Pancreas (tissue), 10 donors: ENCODE measurements at regions not wholly inside any gene's neighbourhood (a gene's known extent, or its start where the extent isn't known, plus 50 kb on each side); places are given as distances from the start of the nearest gene placed in this dataset.

ENCODE experiments used
- ATAC-seq, 4 donors: fragments of 200-7000 bp; cut with Tn5 transposase; one replicate each; pipeline versions ENCODE4 v1.8.0 to v1.9.1; 2020; ENCODE audit warnings: mild to moderate bottlenecking in 4 of 4, moderate library complexity in 4 of 4
- DNase-seq, 6 donors: peaks; one replicate each; pipeline ENCODE4 v3.0.0-alpha.2; 2020
- FAIRE-seq: peaks from 2 replicates; lab custom pipeline; 2012; peaks lifted over from hg19 to GRCh38; lab: Jason Lieb, UNC
- H3K27ac ChIP-seq, 4 donors: fragments of 200-600 bp; sonication (generic); 1 replicate in 3 of 4; 2 replicates in 1 of 4; pipeline versions ENCODE4 v1.5.0 to v1.8.0; 2020
- H3K27me3 ChIP-seq, 4 donors: fragments of 200-600 bp; one replicate each; pipeline ENCODE4 v1.8.0; 2021
- H3K36me3 ChIP-seq, 3 donors: fragments of 200-600 bp; sonication (generic) in 1 of 3; one replicate each; pipeline versions ENCODE4 v1.5.0 to v1.8.0; 2020 to 2021
- H3K4me1 ChIP-seq, 3 donors: fragments of 200-600 bp; one replicate each; pipeline ENCODE4 v1.8.0; 2021
- H3K4me3 ChIP-seq, 4 donors: fragments of 200-600 bp; sonication (generic) in 2 of 4; one replicate each; pipeline versions ENCODE4 v1.5.0 to v1.8.0; 2020 to 2021
- H3K9me3 ChIP-seq, 4 donors: fragments of 200-600 bp; one replicate each; pipeline ENCODE4 v1.8.0; 2021
- WGBS, 2 donors: extraction: QIAGEN DNeasy Blood & Tissue Kit; methylation state at CpG; one replicate each; pipeline ENCODE4 v1.1.7; 2013; 5-methylcytosine and 5-hydroxymethylcytosine counted together
- intact Hi-C, 3 donors: fragments of 100-400 bp; cut with DNase I; formaldehyde crosslinking; loops; one replicate each; pipeline versions ENCODE4 v1.11.1 to v1.14.2; 2022
- TF ChIP-seq, protein P1 (sequence below), 4 donors: fragments of 200-600 bp; sonication (generic) in 3 of 4; IDR thresholded peaks; one replicate each; pipeline versions ENCODE4 v1.5.0 to v1.8.0; 2021; ENCODE audit warnings: antibody characterized with exemption in 4 of 4
- donor health status: healthy with polysubstance abuse.
- donor health status: DM: no; HTN: no; CAD: no; lungs with moderate emphysema.
- donor health status: DM: no; HTN: no; CAD: no.
- donor health status: control.
- donor health status: control.
- donor health status: Bipolar disorder and iron deficiency.
- donor health status: DM: yes; HTN: yes; CAD: no.
- donor health status: DM: no; HTN: no; CAD: no.
- donor health status: DM: no; HTN: no; CAD: no.
- donor health status: DM: yes; HTN: yes; CAD: no.

DNA sequence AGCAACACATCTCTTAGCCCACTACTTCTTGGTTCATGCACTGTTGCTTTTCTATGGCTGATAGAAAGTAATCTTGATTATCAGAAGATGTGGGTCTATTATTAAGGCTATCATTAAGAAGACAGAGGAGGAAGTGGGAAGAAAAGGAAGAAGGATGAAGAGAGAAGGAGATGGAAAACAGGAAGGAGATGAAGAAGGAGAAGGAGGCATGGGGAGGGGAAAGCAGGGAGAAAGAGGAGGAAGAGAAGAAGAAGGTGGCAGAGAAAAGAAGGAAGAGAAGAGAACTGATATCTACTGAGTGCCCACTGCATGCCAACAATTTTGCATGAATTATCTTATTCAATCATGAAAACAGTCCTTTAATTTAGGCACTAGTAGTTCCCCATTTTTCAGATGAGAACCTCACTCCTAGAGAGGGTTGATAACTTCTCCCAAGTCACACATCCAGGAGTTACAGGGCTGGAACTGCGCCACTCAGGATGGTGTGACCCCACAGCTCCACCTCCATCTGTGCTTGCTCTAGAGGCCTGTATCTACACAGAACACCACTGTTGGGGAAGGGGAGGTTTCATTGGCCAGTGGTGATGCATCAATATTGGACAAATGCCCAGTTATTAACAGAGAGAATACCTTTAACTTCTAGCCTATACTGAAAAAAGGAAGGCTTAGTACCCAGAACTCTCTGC, 147.4 kb downstream of the CXCL12 start:
- no peaks in the 10 kb centered on the region for H3K9me3 ChIP-seq
- no peak overlapping the region for H3K4me3 ChIP-seq
- TF ChIP-seq, protein P1, sequence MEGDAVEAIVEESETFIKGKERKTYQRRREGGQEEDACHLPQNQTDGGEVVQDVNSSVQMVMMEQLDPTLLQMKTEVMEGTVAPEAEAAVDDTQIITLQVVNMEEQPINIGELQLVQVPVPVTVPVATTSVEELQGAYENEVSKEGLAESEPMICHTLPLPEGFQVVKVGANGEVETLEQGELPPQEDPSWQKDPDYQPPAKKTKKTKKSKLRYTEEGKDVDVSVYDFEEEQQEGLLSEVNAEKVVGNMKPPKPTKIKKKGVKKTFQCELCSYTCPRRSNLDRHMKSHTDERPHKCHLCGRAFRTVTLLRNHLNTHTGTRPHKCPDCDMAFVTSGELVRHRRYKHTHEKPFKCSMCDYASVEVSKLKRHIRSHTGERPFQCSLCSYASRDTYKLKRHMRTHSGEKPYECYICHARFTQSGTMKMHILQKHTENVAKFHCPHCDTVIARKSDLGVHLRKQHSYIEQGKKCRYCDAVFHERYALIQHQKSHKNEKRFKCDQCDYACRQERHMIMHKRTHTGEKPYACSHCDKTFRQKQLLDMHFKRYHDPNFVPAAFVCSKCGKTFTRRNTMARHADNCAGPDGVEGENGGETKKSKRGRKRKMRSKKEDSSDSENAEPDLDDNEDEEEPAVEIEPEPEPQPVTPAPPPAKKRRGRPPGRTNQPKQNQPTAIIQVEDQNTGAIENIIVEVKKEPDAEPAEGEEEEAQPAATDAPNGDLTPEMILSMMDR (IDR thresholded peaks at IDR 0.05), result no peak
- intact Hi-C loops, result no loop called here
- H3K4me1 ChIP-seq, result peaks cover 0 to 15% (median 5%) of the 10 kb centered on the region in 3 donors
- H3K27me3 ChIP-seq, result no peaks in the 10 kb centered on the region
- no peaks in the 10 kb centered on the region for H3K36me3 ChIP-seq
- 95 to 96% methylated on average over 1 of the region's 1 CpG for WGBS, 2 donors
- peak overlapping the region in 3 of 4 donors; percentile 1 to 15 (median 13) for H3K27ac ChIP-seq
- DNase-seq (no peak), FAIRE-seq (no peak), ATAC-seq (no peak)

DNA sequence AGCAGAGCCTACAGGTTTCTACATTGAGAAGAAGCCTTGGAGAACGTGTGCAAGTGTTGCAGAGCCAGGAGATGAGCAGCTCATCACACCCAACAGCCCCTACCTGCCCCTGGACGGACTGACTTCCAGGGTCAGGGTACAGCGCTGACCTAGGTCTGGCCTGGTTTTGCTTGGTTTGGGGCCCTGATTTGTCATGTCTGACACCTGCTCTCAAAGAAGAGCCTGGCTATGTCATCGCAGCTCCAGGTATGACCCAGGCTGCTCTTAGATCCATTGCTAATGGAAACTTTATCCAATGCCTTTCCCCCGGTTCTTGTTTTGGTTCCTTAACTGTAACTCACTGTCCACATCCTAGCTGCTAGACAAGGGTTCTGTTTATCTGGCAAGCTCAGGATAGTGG, 149.5 kb downstream of the CXCL12 start:
- H3K4me3 ChIP-seq, result no peak overlapping the region
- no peaks in the 10 kb centered on the region for H3K36me3 ChIP-seq
- ATAC-seq (no peak), FAIRE-seq (no peak), DNase-seq (no peak)
- no peaks in the 10 kb centered on the region for H3K9me3 ChIP-seq
- intact Hi-C loops, result no loop called here
- TF ChIP-seq, protein P1 (IDR thresholded peaks at IDR 0.05), result no peak
- H3K27me3 ChIP-seq, result no peaks in the 10 kb centered on the region
- H3K27ac ChIP-seq, result no peak overlapping the region
- peaks cover 0 to 7% (median 0%) of the 10 kb centered on the region in 3 donors for H3K4me1 ChIP-seq
- WGBS, 2 donors, result 94 to 95% methylated on average over 5 of the region's 5 CpGs

DNA sequence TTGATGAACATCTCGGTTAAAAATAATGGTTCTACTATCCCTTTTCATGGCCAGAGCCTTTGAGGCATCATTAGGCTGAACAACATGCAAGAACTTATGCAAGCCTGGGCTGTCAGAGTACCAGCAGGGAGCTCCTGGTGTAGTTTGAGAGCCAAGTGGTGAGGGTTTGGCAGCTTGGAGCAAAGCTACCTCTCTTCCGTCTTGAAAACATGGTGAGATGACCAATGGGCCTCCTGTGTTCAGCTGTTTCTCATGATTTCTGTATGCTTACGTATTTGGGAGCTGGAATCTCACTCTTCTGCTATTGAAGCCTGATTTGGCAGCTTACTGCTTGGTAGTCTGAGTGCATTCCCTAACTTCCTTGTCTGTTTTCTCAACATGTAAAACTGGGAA, 150.4 kb downstream of the CXCL12 start:
- Histone ChIP-seq H3K9me3 (no peaks in the 10 kb centered on the region), H3K4me1 (peaks cover 0 to 7% (median 0%) of the 10 kb centered on the region in 3 donors), H3K36me3 (no peaks in the 10 kb centered on the region), H3K27ac (no peak overlapping the region), H3K27me3 (no peaks in the 10 kb centered on the region), H3K4me3 (no peak overlapping the region)
- intact Hi-C loops, result no loop called here
- 87 to 91% methylated on average over 3 of the region's 3 CpGs for WGBS, 2 donors
- TF ChIP-seq, protein P1 (IDR thresholded peaks at IDR 0.05), result no peak
- FAIRE-seq (no peak), ATAC-seq (no peak), DNase-seq (no peak)

DNA sequence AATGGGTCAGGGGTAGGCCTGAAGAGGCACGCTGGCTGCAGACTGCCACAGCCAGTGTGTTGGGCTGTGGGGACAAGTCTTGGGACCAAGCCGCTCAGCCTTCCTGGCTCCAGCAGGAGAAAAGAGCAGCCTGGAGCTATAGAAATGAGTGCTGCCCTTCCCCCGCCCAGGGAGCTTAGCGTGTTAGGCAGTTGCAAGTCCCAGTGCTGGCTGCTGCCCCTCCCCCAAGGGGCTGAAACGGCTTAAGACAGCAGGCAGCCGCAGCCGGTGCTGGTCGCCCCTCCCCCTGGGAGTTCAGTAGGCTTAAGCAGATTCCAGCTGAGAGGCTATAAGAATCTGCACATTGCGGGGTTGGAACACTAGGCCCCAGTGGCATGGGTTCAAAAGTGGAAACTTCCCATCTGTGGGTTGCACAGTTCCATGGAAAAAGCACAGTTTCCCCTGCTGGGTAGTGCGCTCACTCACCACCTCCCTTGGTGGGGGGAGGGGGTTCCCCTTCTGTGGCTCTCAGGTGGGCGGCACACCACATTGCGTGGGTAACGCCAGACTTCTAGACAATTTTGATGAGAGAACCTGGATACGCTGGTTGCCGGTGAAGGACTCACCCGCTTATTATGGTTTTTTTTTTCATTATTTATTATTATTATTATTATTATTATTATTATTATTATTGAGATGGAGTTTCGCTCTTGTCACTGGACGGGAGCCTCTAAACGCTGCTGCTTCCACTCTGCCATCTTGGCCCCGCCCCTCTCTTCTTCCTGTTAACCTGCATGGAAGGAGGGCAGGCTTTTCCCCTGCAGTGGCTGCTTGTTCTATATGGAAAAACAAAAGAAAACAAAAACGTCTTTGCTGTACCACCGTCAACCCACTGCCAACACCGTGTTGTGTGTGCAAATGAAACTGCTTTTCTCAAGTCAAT, 151.1 kb downstream of the CXCL12 start:
- ATAC-seq, result no peak
- no peak overlapping the region for H3K4me3 ChIP-seq
- H3K36me3 ChIP-seq, result no peaks in the 10 kb centered on the region
- TF ChIP-seq, protein P1 (IDR thresholded peaks at IDR 0.05), result no peak
- H3K4me1 ChIP-seq, result peaks cover 0 to 7% (median 0%) of the 10 kb centered on the region in 3 donors
- H3K9me3 ChIP-seq, result no peaks in the 10 kb centered on the region
- H3K27ac ChIP-seq, result no peak overlapping the region
- no peaks in the 10 kb centered on the region for H3K27me3 ChIP-seq
- no peak for FAIRE-seq
- intact Hi-C loops, result no loop called here
- peak in 1 of 6 donors; percentile 35 for DNase-seq
- 76 to 78% methylated on average over 23 of the region's 23 CpGs for WGBS, 2 donors
